K562 (cell line): ENCODE measurements at regions not wholly inside any gene's neighbourhood (a gene's known extent, or its start where the extent isn't known, plus 50 kb on each side); places are given as distances from the start of the nearest gene placed in this dataset.

ENCODE experiments used
- ATF6 ChIP-seq: sonication (generic); formaldehyde crosslinking; IDR thresholded peaks from 2 replicates; pipeline ENCODE4 v1.4.0; 2020; ENCODE audit warnings: mild to moderate bottlenecking, missing genetic modification reagents
- HDAC1 ChIP-seq, 2 experiments: fragments of 450-650 bp; IDR thresholded peaks; 2 replicates each; pipeline ENCODE4 v1.6.1; 2016 to 2017; ENCODE audit warnings: inconsistent platforms in 1 of 2, mild to moderate bottlenecking in 1 of 2, moderate library complexity in 1 of 2
- MGA ChIP-seq: fragments of 450-650 bp; IDR thresholded peaks from 2 replicates; pipeline ENCODE4 v1.6.1; 2016; ENCODE audit warnings: mild to moderate bottlenecking, moderate library complexity
- MTA3 ChIP-seq: fragments of 450-650 bp; formaldehyde crosslinking; IDR thresholded peaks from 2 replicates; pipeline ENCODE4 v1.6.1; 2017; ENCODE audit warnings: mild to moderate bottlenecking, borderline replicate concordance

- TF ChIP-seq MGA (no peak), MTA3 (no peak), ATF6 (no peak), HDAC1 (IDR thresholded peaks at IDR 0.05) (no peak)
Observed at GRCh38 chr3:73694983-73695757, 70.4 kb upstream of the PDZRN3 start (continued).
